Lung (tissue), 11 donors: ENCODE measurements at regions not wholly inside any gene's neighbourhood (a gene's known extent, or its start where the extent isn't known, plus 50 kb on each side); places are given as distances from the start of the nearest gene placed in this dataset.

Experiments used
- ATAC-seq: fragments of 200-7000 bp; cut with Tn5 transposase; one replicate; pipeline ENCODE4 v1.9.1; 2020; ENCODE audit warnings: moderate number of reproducible peaks; ENCODE audit not compliant: insufficient read depth, low FRiP score
- DNase-seq, 3 donors: peaks; one replicate each; pipeline ENCODE4 v3.0.0-alpha.2; 2013 to 2017
- H3K27ac ChIP-seq, 2 donors: one replicate each; pipeline ENCODE4 v1.5.1; 2013; ENCODE audit warnings: mild to moderate bottlenecking in 2 of 2, moderate library complexity in 2 of 2, control low read depth in 1 of 2, inconsistent platforms in 1 of 2, low read depth in 1 of 2, low read length in 1 of 2
- H3K27me3 ChIP-seq, 3 donors: one replicate each; pipeline ENCODE4 v1.5.1; 2013; ENCODE audit warnings: low read length in 2 of 3; ENCODE audit not compliant: control insufficient read depth in 3 of 3, insufficient read depth in 3 of 3
- H3K36me3 ChIP-seq, 4 donors: one replicate each; pipeline ENCODE4 v1.5.1; 2013; ENCODE audit warnings: low read length in 4 of 4, mild to moderate bottlenecking in 1 of 4, moderate library complexity in 1 of 4; ENCODE audit not compliant: control insufficient read depth in 4 of 4, insufficient read depth in 4 of 4
- H3K4me1 ChIP-seq, 5 donors: one replicate each; pipeline ENCODE4 v1.5.1; 2013; ENCODE audit warnings: low read length in 5 of 5, mild to moderate bottlenecking in 2 of 5, moderate library complexity in 1 of 5; ENCODE audit not compliant: control insufficient read depth in 5 of 5, insufficient read depth in 5 of 5
- H3K4me3 ChIP-seq: one replicate; pipeline ENCODE4 v1.5.1; 2013; ENCODE audit warnings: mild to moderate bottlenecking, control low read depth, moderate library complexity
- H3K9ac ChIP-seq, 2 donors: one replicate each; pipeline ENCODE4 v1.5.1; 2013; ENCODE audit warnings: low read length in 2 of 2, control low read depth in 1 of 2; ENCODE audit not compliant: insufficient read depth in 1 of 2
- H3K9me3 ChIP-seq, 4 donors: one replicate each; pipeline ENCODE4 v1.5.1; 2013; ENCODE audit warnings: low read length in 3 of 4, mild to moderate bottlenecking in 1 of 4, moderate library complexity in 1 of 4; ENCODE audit not compliant: control insufficient read depth in 4 of 4, insufficient read depth in 3 of 4
- CTCF ChIP-seq: IDR thresholded peaks from 2 replicates; pipeline ENCODE4 v1.5.1; 2012; ENCODE audit warnings: mild to moderate bottlenecking; ENCODE audit errors: control extremely low read depth, extremely low read depth
- WGBS, 2 donors: extraction: QIAGEN DNeasy Blood & Tissue Kit; methylation state at CpG; one replicate each; pipeline ENCODE4 v1.1.7; 2013; 5-methylcytosine and 5-hydroxymethylcytosine counted together
- donor health status: control.
- donor health status: control.
- donor health status: Bipolar disorder and iron deficiency.
- donor health status: healthy.
- donor health status: DM: yes; HTN: yes; CAD: no.

- no peak overlapping the region for H3K4me3 ChIP-seq
- no peak overlapping the region for H3K9ac ChIP-seq
- TF ChIP-seq CTCF: no peak
- no peaks in the 10 kb centered on the region for H3K9me3 ChIP-seq
- ATAC-seq (no peak), DNase-seq (no peak)
- H3K27ac ChIP-seq: no peak overlapping the region
- 90% methylated on average over 2 of the region's 2 CpGs for WGBS, 2 donors
- H3K36me3 ChIP-seq: no peaks in the 10 kb centered on the region
- peaks cover 2 to 12% (median 6%) of the 10 kb centered on the region in 5 donors for H3K4me1 ChIP-seq
- no peaks in the 10 kb centered on the region for H3K27me3 ChIP-seq
Measured at GRCh38 chr7:17036584-17036983, 154.8 kb upstream of the AGR3 start.

- DNase-seq: no peak
- Histone ChIP-seq H3K4me3 (peak overlapping the region; percentile 21), H3K4me1 (peaks cover 0 to 18% (median 6%) of the 10 kb centered on the region in 5 donors), H3K27me3 (no peaks in the 10 kb centered on the region), H3K9ac (no peak overlapping the region), H3K9me3 (no peaks in the 10 kb centered on the region), H3K36me3 (no peaks in the 10 kb centered on the region), H3K27ac (no peak overlapping the region)
- no peak for ATAC-seq
- WGBS, 2 donors: 93 to 95% methylated on average over 3 of the region's 3 CpGs
- TF ChIP-seq CTCF: no peak
Measured at GRCh38 chr7:17037356-17037755, 155.6 kb upstream of the AGR3 start.

- 68 to 70% methylated on average over 3 of the region's 3 CpGs for WGBS, 2 donors
- ATAC-seq (no peak), DNase-seq (no peak)
- Histone ChIP-seq H3K27me3 (no peaks in the 10 kb centered on the region), H3K36me3 (no peaks in the 10 kb centered on the region), H3K9me3 (no peaks in the 10 kb centered on the region), H3K9ac (no peak overlapping the region), H3K27ac (no peak overlapping the region), H3K4me3 (no peak overlapping the region), H3K4me1 (peaks cover under 1 to 23% (median 6%) of the 10 kb centered on the region in 5 donors)
- no peak for TF ChIP-seq CTCF
Measured at GRCh38 chr7:17038160-17038782, 156.5 kb upstream of the AGR3 start.

GRCh38 chr7:17038783-17039170 is 157.0 kb upstream of the AGR3 start:
- Histone ChIP-seq H3K9ac (no peak overlapping the region), H3K4me3 (no peak overlapping the region), H3K27me3 (no peaks in the 10 kb centered on the region), H3K36me3 (no peaks in the 10 kb centered on the region), H3K4me1 (peaks cover 2 to 24% (median 6%) of the 10 kb centered on the region in 5 donors), H3K27ac (no peak overlapping the region), H3K9me3 (no peaks in the 10 kb centered on the region)
- ATAC-seq (no peak), DNase-seq (peak in 2 of 3 donors; percentile 33 to 42)
- TF ChIP-seq CTCF: no peak
- WGBS, 2 donors: 52 to 61% methylated on average over 2 of the region's 2 CpGs
